ENCODE measurements at regions not wholly inside any gene's neighbourhood (a gene's known extent, or its start where the extent isn't known, plus 50 kb on each side); places are given as distances from the start of the nearest gene placed in this dataset.
"Not testable (repeated sequence)": the region's sequence is repeated elsewhere in the genome, so short reads cannot be mapped to it uniquely, and the experiment has no call there.

DNA sequence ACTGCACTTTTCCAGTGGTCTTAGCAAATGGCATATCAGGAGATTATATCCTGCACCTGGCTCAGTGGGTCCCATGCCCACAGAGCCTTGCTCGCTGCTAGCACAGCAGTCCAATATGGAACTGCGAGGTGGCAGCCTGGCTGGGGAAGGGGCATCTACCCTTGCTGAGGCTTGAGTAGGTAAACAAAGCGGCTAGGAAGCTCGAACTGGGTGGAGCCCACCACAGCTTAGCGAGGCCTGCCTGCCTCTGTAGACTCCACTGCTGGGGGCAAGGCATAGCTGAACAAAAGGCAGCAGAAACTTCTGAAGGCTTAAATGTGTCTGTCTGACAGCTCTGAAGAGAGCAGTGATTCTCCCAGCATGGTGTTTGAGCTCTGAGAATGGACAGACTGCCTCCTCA, 71.0 kb upstream of the IRX4 start:
- TF ChIP-seq, protein P1, sequence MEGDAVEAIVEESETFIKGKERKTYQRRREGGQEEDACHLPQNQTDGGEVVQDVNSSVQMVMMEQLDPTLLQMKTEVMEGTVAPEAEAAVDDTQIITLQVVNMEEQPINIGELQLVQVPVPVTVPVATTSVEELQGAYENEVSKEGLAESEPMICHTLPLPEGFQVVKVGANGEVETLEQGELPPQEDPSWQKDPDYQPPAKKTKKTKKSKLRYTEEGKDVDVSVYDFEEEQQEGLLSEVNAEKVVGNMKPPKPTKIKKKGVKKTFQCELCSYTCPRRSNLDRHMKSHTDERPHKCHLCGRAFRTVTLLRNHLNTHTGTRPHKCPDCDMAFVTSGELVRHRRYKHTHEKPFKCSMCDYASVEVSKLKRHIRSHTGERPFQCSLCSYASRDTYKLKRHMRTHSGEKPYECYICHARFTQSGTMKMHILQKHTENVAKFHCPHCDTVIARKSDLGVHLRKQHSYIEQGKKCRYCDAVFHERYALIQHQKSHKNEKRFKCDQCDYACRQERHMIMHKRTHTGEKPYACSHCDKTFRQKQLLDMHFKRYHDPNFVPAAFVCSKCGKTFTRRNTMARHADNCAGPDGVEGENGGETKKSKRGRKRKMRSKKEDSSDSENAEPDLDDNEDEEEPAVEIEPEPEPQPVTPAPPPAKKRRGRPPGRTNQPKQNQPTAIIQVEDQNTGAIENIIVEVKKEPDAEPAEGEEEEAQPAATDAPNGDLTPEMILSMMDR (conservative IDR thresholded peaks at IDR 0.05; ENCODE audit: low read depth in 2 of 2), result not testable (repeated sequence)
- TF ChIP-seq ZNF331 (CRISPR knock-in tag; IDR thresholded peaks at IDR 0.05; ENCODE audit: low read depth); EZH2 (IDR thresholded peaks at IDR 0.05; ENCODE audit: low read depth, unreplicated experiment); EZH2phosphoT487 (IDR thresholded peaks at IDR 0.05; ENCODE audit: unreplicated experiment); NANOG (IDR thresholded peaks at IDR 0.05; ENCODE audit: borderline replicate concordance); CREB1 (CRISPR knock-in tag; IDR thresholded peaks at IDR 0.05; ENCODE audit: low read depth): not testable (repeated sequence)
- TF ChIP-seq, protein P2, sequence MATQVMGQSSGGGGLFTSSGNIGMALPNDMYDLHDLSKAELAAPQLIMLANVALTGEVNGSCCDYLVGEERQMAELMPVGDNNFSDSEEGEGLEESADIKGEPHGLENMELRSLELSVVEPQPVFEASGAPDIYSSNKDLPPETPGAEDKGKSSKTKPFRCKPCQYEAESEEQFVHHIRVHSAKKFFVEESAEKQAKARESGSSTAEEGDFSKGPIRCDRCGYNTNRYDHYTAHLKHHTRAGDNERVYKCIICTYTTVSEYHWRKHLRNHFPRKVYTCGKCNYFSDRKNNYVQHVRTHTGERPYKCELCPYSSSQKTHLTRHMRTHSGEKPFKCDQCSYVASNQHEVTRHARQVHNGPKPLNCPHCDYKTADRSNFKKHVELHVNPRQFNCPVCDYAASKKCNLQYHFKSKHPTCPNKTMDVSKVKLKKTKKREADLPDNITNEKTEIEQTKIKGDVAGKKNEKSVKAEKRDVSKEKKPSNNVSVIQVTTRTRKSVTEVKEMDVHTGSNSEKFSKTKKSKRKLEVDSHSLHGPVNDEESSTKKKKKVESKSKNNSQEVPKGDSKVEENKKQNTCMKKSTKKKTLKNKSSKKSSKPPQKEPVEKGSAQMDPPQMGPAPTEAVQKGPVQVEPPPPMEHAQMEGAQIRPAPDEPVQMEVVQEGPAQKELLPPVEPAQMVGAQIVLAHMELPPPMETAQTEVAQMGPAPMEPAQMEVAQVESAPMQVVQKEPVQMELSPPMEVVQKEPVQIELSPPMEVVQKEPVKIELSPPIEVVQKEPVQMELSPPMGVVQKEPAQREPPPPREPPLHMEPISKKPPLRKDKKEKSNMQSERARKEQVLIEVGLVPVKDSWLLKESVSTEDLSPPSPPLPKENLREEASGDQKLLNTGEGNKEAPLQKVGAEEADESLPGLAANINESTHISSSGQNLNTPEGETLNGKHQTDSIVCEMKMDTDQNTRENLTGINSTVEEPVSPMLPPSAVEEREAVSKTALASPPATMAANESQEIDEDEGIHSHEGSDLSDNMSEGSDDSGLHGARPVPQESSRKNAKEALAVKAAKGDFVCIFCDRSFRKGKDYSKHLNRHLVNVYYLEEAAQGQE (IDR thresholded peaks at IDR 0.05; ENCODE audit: unreplicated experiment), result not testable (repeated sequence)
- TF ChIP-seq, protein P3, sequence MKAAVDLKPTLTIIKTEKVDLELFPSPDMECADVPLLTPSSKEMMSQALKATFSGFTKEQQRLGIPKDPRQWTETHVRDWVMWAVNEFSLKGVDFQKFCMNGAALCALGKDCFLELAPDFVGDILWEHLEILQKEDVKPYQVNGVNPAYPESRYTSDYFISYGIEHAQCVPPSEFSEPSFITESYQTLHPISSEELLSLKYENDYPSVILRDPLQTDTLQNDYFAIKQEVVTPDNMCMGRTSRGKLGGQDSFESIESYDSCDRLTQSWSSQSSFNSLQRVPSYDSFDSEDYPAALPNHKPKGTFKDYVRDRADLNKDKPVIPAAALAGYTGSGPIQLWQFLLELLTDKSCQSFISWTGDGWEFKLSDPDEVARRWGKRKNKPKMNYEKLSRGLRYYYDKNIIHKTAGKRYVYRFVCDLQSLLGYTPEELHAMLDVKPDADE (IDR thresholded peaks at IDR 0.05), result not testable (repeated sequence)

Measured in GM23338 (cell line).